ENCODE measurements at regions not wholly inside any gene's neighbourhood (a gene's known extent, or its start where the extent isn't known, plus 50 kb on each side); places are given as distances from the start of the nearest gene placed in this dataset.

DNA sequence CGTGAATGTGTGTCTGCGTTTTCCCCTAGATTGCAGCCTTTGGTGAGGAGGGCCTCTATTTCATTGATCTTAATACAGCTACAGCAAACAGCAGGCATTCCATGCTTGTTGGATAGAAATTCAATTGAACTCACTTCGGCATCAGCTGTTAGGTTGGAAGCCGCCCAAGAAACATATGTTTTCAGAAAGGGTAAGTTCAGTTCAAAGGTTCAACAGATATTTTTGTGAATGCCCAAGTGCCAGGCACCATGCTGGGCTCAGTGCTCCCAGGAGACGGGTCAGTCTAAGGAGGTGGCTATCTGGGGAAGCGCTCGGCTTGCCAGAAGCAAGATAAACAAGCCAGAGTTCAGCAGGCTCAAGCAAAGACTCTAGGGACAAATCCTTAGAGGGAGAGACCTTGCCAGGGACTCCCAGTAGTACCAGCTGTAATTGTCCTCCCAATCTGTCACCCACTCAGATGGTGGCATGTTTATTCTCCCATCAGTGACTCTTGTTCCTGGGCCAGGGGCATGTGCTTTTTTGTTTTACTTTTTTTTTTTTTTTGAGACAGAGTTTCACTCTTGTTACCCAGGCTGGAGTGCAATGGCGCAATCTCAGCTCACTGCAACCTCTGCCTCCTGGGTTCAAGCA lies 64.5 kb upstream of the LARGE1 start:
- H3K9me3 ChIP-seq (replicated peaks; ENCODE audit: control insufficient read depth, insufficient read depth, low read length), result peaks cover 4% of the 10 kb centered on the region
- no TSS peak for BruUV-seq (replicated peaks)
- no peak overlapping the region for H3K9ac ChIP-seq (replicated peaks; ENCODE audit: extremely low read depth, insufficient read depth, low read length)
- FAIRE-seq (no peak), DNase-seq (ENCODE audit: low read depth, low spot score) (no peak)
- dilution Hi-C loops (cut with MboI; ENCODE audit: extremely low pct_ligation_motif_present, low sequenced_read_pairs) (no loop called here), intact Hi-C loops (cut with micrococcal nuclease) (no loop called here)
- no peaks in the 10 kb centered on the region for H3K27me3 ChIP-seq (ENCODE audit: control insufficient read depth in 2 of 2, insufficient read depth in 2 of 2, low read length in 2 of 2)
- H2AFZ ChIP-seq (ENCODE audit: low read depth, low read length), result no peak overlapping the region
- no peaks in the 10 kb centered on the region for H3K36me3 ChIP-seq (ENCODE audit: control insufficient read depth in 2 of 2, extremely low read depth in 1 of 2, insufficient read depth in 2 of 2, low read length in 2 of 2)
- TF ChIP-seq, protein P1, sequence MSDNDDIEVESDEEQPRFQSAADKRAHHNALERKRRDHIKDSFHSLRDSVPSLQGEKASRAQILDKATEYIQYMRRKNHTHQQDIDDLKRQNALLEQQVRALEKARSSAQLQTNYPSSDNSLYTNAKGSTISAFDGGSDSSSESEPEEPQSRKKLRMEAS (IDR thresholded peaks at IDR 0.05; ENCODE audit: insufficient read depth, insufficient read length), result no peak
- no peak for TF ChIP-seq EZH2 (IDR thresholded peaks at IDR 0.05; ENCODE audit: borderline replicate concordance, low read depth, low read length, severe bottlenecking)
- TF ChIP-seq CTCF (IDR thresholded peaks at IDR 0.05; ENCODE audit: extremely low read depth in 1 of 2, insufficient read depth in 1 of 2, low read depth in 1 of 2, low read length in 2 of 2), result no peak
- TF ChIP-seq MYC (IDR thresholded peaks at IDR 0.05; ENCODE audit: low read depth, low read length), result no peak
- TF ChIP-seq GATA2 (IDR thresholded peaks at IDR 0.05; ENCODE audit: insufficient read depth, insufficient read length, low read depth, low read length), result no peak
- H3K79me2 ChIP-seq (ENCODE audit: control insufficient read depth, insufficient read depth, low read length), result no peaks in the 10 kb centered on the region
- no peak overlapping the region for H3K4me3 ChIP-seq (replicated peaks in 1 of 3; ENCODE audit: insufficient read depth in 1 of 3, low read depth in 1 of 3, low read length in 3 of 3)
- H3K27ac ChIP-seq (ENCODE audit: insufficient read depth, low read depth, low read length), result no peak overlapping the region
- ChIA-PET POLR2A (no interaction called here), CTCF (no interaction called here)
- H4K20me1 ChIP-seq (replicated peaks; ENCODE audit: control insufficient read depth, extremely low read depth, insufficient read depth, low read length), result no peaks in the 10 kb centered on the region
- H3K4me1 ChIP-seq (ENCODE audit: control insufficient read depth, extremely low read depth, insufficient read depth, low read length), result no peaks in the 10 kb centered on the region
- no peaks in the 10 kb centered on the region for H3K9me1 ChIP-seq (replicated peaks; ENCODE audit: control insufficient read depth, extremely low read depth, insufficient read depth, low read length)
- H3K4me2 ChIP-seq (ENCODE audit: insufficient read depth, low read length), result no peak overlapping the region

DNA sequence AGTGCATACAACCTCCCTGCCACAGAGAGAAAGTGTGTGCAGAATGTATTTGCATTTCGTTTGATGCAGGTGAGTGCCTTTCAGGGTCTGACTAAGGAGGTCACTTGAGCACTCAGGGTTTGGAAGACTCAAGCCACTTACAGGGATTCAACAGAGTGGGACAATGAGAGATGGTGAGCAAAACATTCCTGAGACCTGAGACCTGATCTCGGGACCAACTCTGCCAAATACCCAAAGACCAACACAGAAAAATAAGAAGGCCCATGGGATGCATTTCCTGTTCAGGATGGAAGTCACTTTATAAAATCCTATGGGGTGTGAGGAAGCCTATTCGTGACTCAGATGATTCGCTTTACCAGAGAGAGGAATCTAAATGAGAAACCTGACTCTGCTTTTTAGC lies 65.2 kb upstream of the LARGE1 start:
- H3K27ac ChIP-seq (ENCODE audit: insufficient read depth, low read depth, low read length), result no peak overlapping the region
- POLR2A ChIA-PET, result no interaction called here
- no peak overlapping the region for H2AFZ ChIP-seq (ENCODE audit: low read depth, low read length)
- intact Hi-C loops (cut with micrococcal nuclease), result no loop called here
- no peak overlapping the region for H3K4me3 ChIP-seq (replicated peaks in 1 of 3; ENCODE audit: insufficient read depth in 1 of 3, low read depth in 1 of 3, low read length in 3 of 3)
- H4K20me1 ChIP-seq (replicated peaks; ENCODE audit: control insufficient read depth, extremely low read depth, insufficient read depth, low read length), result no peaks in the 10 kb centered on the region
- H3K9ac ChIP-seq (replicated peaks; ENCODE audit: extremely low read depth, insufficient read depth, low read length), result no peak overlapping the region
- no TSS peak for BruUV-seq (replicated peaks)
- no peak for DNase-seq (ENCODE audit: low read depth, low spot score)
- H3K4me1 ChIP-seq (ENCODE audit: control insufficient read depth, extremely low read depth, insufficient read depth, low read length), result no peaks in the 10 kb centered on the region
- peaks cover 5% of the 10 kb centered on the region for H3K9me3 ChIP-seq (replicated peaks; ENCODE audit: control insufficient read depth, insufficient read depth, low read length)
- dilution Hi-C loops (cut with MboI; ENCODE audit: extremely low pct_ligation_motif_present, low sequenced_read_pairs), result no loop called here
- no peaks in the 10 kb centered on the region for H3K36me3 ChIP-seq (ENCODE audit: control insufficient read depth in 2 of 2, extremely low read depth in 1 of 2, insufficient read depth in 2 of 2, low read length in 2 of 2)
- TF ChIP-seq POLR2AphosphoS5 (IDR thresholded peaks at IDR 0.05; ENCODE audit: insufficient read depth, low read depth, low read length) (no peak), JUN (IDR thresholded peaks at IDR 0.05; ENCODE audit: borderline replicate concordance, insufficient read depth, insufficient read length, low read depth) (no peak), FOS (IDR thresholded peaks at IDR 0.05; ENCODE audit: borderline replicate concordance, insufficient read depth, low read length) (no peak), GATA2 (IDR thresholded peaks at IDR 0.05; ENCODE audit: insufficient read depth, insufficient read length, low read depth, low read length) (no peak), EZH2 (IDR thresholded peaks at IDR 0.05; ENCODE audit: borderline replicate concordance, low read depth, low read length, severe bottlenecking) (no peak), POLR2A (IDR thresholded peaks at IDR 0.05; ENCODE audit: low read depth, low read length) (no peak), CTCF (IDR thresholded peaks at IDR 0.05; ENCODE audit: extremely low read depth in 1 of 2, insufficient read depth in 1 of 2, low read depth in 1 of 2, low read length in 2 of 2) (no peak), MYC (IDR thresholded peaks at IDR 0.05; ENCODE audit: low read depth, low read length) (no peak)
- TF ChIP-seq, protein P1 (IDR thresholded peaks at IDR 0.05; ENCODE audit: insufficient read depth, insufficient read length), result no peak
- CTCF ChIA-PET, result no interaction called here
- H3K4me2 ChIP-seq (ENCODE audit: insufficient read depth, low read length), result no peak overlapping the region
- no peaks in the 10 kb centered on the region for H3K27me3 ChIP-seq (ENCODE audit: control insufficient read depth in 2 of 2, insufficient read depth in 2 of 2, low read length in 2 of 2)
- no peaks in the 10 kb centered on the region for H3K79me2 ChIP-seq (ENCODE audit: control insufficient read depth, insufficient read depth, low read length)
- no peaks in the 10 kb centered on the region for H3K9me1 ChIP-seq (replicated peaks; ENCODE audit: control insufficient read depth, extremely low read depth, insufficient read depth, low read length)
- FAIRE-seq, result no peak

Measured in endothelial cell of umbilical vein (primary cell).